Endodermal cell (in vitro differentiated cells): ENCODE measurements at regions not wholly inside any gene's neighbourhood (a gene's known extent, or its start where the extent isn't known, plus 50 kb on each side); places are given as distances from the start of the nearest gene placed in this dataset.

Source experiments
- DNase-seq: peaks from one replicate; pipeline ENCODE4 v3.0.0-alpha.2; 2017
- H3K27ac ChIP-seq: 2 replicates; pipeline ENCODE4 v1.5.1; 2013; ENCODE audit warnings: mild to moderate bottlenecking, low read depth, low read length, moderate library complexity
- H3K27me3 ChIP-seq: 2 replicates; pipeline ENCODE4 v1.6.1; 2013; ENCODE audit warnings: mild to moderate bottlenecking, low read length, moderate library complexity; ENCODE audit not compliant: insufficient read depth, control insufficient read depth, poor library complexity, severe bottlenecking
- H3K36me3 ChIP-seq: 2 replicates; pipeline ENCODE4 v1.7.0; 2013; ENCODE audit warnings: mild to moderate bottlenecking, low read length, moderate library complexity; ENCODE audit not compliant: control insufficient read depth, insufficient read depth
- H3K4me1 ChIP-seq: one replicate; pipeline ENCODE4 v1.7.0; 2013; ENCODE audit warnings: low read length; ENCODE audit not compliant: control insufficient read depth, insufficient read depth
- H3K4me3 ChIP-seq: 2 replicates; pipeline ENCODE4 v1.5.1; 2013; ENCODE audit warnings: mild to moderate bottlenecking, low read length, moderate library complexity
- H3K9ac ChIP-seq: 2 replicates; pipeline ENCODE4 v1.6.1; 2013; ENCODE audit warnings: mild to moderate bottlenecking, low read length, moderate library complexity; ENCODE audit not compliant: poor library complexity, severe bottlenecking; ENCODE audit errors: extremely low read depth
- H3K9me3 ChIP-seq: 2 replicates; pipeline ENCODE4 v1.6.1; 2013; ENCODE audit warnings: mild to moderate bottlenecking, low read length, moderate library complexity; ENCODE audit not compliant: control insufficient read depth
- H3K27ac Mint-ChIP-seq: 2 replicates; pipeline ENCODE4 v1.8.0; 2020; ENCODE audit warnings: mixed read lengths
- H3K27me3 Mint-ChIP-seq: 2 replicates; pipeline ENCODE4 v1.8.0; 2021; ENCODE audit warnings: mild to moderate bottlenecking, mixed read lengths; ENCODE audit not compliant: insufficient read depth
- H3K36me3 Mint-ChIP-seq: 2 replicates; pipeline ENCODE4 v1.8.0; 2020; ENCODE audit warnings: low read depth, mixed read lengths
- H3K4me1 Mint-ChIP-seq: 2 replicates; pipeline ENCODE4 v1.8.0; 2020; ENCODE audit warnings: mixed read lengths
- H3K4me3 Mint-ChIP-seq: 2 replicates; pipeline ENCODE4 v1.8.0; 2020; ENCODE audit warnings: mild to moderate bottlenecking, moderate library complexity, mixed read lengths
- H3K9me3 Mint-ChIP-seq: 2 replicates; pipeline ENCODE4 v1.8.0; 2020; ENCODE audit warnings: mild to moderate bottlenecking, mixed read lengths
- WGBS, 2 experiments: methylation state at CpG; one replicate each; pipeline versions ENCODE4 v1.1.5 to v1.1.7; 2013; ENCODE audit warnings: missing lambda C conversion rate in 2 of 2, mixed read lengths in 1 of 2; ENCODE audit not compliant: insufficient coverage in 1 of 2, insufficient read length in 1 of 2; 5-methylcytosine and 5-hydroxymethylcytosine counted together
- TF ChIP-seq, protein P1 (sequence below): fragments of 200-600 bp; sonication (generic); conservative IDR thresholded peaks from 2 replicates; pipeline ENCODE4 v1.5.0; 2021; ENCODE audit warnings: antibody characterized with exemption, mild to moderate bottlenecking

DNA sequence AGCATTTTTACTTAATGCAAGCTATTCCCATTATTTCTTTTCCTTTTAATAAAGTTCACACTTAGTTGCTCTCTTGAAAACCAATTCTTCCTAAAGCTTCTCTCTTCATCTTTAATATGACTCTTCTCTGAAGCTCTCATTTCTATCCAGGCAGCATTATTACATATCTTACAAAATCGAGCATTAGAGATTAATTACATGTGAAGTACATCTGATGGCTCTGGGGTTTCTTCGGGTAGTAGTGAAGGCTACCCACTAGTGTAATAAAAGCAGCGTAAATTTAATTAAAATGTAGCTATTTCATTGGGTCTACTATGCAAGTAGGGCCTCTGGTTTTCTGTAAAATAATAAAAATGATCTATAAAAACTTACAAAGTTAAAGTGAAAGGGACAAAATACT lies 513.6 kb upstream of the DPH6 start:
- Mint-ChIP-seq H3K27ac (no peak overlapping the region), H3K9me3 (no peaks in the 10 kb centered on the region), H3K36me3 (no peaks in the 10 kb centered on the region), H3K4me1 (peaks cover 11% of the 10 kb centered on the region), H3K4me3 (no peak overlapping the region), H3K27me3 (no peaks in the 10 kb centered on the region)
- WGBS, 2 experiments = 60 to 85% methylated on average over 1 to 3 of the region's 3 CpGs
- H3K4me3 ChIP-seq = no peak overlapping the region
- peaks cover 5% of the 10 kb centered on the region for H3K4me1 ChIP-seq
- H3K36me3 ChIP-seq = no peaks in the 10 kb centered on the region
- no peaks in the 10 kb centered on the region for H3K27me3 ChIP-seq
- no peak overlapping the region for H3K27ac ChIP-seq
- TF ChIP-seq, protein P1, sequence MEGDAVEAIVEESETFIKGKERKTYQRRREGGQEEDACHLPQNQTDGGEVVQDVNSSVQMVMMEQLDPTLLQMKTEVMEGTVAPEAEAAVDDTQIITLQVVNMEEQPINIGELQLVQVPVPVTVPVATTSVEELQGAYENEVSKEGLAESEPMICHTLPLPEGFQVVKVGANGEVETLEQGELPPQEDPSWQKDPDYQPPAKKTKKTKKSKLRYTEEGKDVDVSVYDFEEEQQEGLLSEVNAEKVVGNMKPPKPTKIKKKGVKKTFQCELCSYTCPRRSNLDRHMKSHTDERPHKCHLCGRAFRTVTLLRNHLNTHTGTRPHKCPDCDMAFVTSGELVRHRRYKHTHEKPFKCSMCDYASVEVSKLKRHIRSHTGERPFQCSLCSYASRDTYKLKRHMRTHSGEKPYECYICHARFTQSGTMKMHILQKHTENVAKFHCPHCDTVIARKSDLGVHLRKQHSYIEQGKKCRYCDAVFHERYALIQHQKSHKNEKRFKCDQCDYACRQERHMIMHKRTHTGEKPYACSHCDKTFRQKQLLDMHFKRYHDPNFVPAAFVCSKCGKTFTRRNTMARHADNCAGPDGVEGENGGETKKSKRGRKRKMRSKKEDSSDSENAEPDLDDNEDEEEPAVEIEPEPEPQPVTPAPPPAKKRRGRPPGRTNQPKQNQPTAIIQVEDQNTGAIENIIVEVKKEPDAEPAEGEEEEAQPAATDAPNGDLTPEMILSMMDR = no peak
- no peak for DNase-seq
- H3K9ac ChIP-seq = no peak overlapping the region
- no peaks in the 10 kb centered on the region for H3K9me3 ChIP-seq

DNA sequence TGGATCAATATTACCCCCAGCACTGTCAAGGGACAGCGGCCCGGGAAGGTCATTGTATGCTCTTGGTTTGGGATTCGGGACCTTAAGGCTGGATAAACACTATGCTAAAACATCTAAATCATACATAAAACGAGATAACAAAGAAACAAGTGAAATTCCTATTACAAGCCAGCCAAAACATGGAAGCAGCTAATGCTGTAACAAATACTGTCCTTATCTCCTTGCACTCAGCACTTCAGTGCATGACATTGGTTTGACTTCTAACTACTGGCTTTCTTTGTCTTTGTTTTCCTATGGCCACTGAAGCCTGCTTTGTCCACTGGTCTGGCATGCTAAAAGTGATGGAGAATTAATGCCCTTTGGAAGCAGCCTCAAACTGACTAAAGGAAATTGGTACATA lies 516.4 kb upstream of the DPH6 start:
- H3K9me3 ChIP-seq = peaks cover 7% of the 10 kb centered on the region
- H3K4me1 ChIP-seq = peaks cover 5% of the 10 kb centered on the region
- TF ChIP-seq, protein P1 = no peak
- H3K27ac ChIP-seq = no peak overlapping the region
- H3K9ac ChIP-seq = no peak overlapping the region
- Mint-ChIP-seq H3K27ac (no peak overlapping the region), H3K4me1 (peaks cover 3% of the 10 kb centered on the region), H3K27me3 (no peaks in the 10 kb centered on the region), H3K4me3 (no peak overlapping the region), H3K9me3 (peaks cover 4% of the 10 kb centered on the region), H3K36me3 (no peaks in the 10 kb centered on the region)
- no peak overlapping the region for H3K4me3 ChIP-seq
- no peaks in the 10 kb centered on the region for H3K27me3 ChIP-seq
- no peaks in the 10 kb centered on the region for H3K36me3 ChIP-seq
- no peak for DNase-seq
- 87 to 92% methylated on average over 3 to 4 of the region's 4 CpGs for WGBS, 2 experiments

DNA sequence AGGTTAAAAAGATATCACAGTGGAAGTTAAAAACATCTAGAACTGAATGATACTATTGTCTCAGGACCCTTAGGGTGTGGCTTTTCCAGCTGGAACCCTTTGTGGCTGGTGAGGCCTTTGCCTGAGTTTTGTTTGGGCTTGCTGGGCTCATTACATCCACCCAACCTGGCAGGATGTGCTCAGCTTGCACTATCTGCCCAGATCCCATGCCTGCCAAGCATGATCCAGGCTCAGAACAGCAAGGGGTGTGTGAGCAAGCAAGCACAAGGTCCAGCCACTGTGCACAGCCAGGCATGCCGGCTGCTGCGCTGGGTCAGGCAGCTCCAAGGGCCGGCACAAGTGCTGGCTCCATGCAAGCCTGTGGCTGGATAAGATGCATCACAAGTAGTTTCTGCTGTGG lies 512.7 kb upstream of the CDIN1 start:
- H3K27me3 Mint-ChIP-seq = no peaks in the 10 kb centered on the region

More for the DNA sequence above, 512.7 kb upstream of the CDIN1 start:
- H3K9ac ChIP-seq = no peak overlapping the region
- H3K4me1 Mint-ChIP-seq = peaks cover 3% of the 10 kb centered on the region
- TF ChIP-seq, protein P1 = no peak
- WGBS, 2 experiments = 80 to 83% methylated on average over 3 of the region's 3 CpGs
- no peak for DNase-seq
- no peak overlapping the region for H3K27ac ChIP-seq
- H3K36me3 ChIP-seq = no peaks in the 10 kb centered on the region
- H3K9me3 Mint-ChIP-seq = peaks cover 9% of the 10 kb centered on the region
- H3K27me3 ChIP-seq = no peaks in the 10 kb centered on the region
- no peak overlapping the region for H3K4me3 Mint-ChIP-seq
- H3K9me3 ChIP-seq = peaks cover 7% of the 10 kb centered on the region
- no peak overlapping the region for H3K4me3 ChIP-seq
- no peak overlapping the region for H3K27ac Mint-ChIP-seq
- peaks cover 5% of the 10 kb centered on the region for H3K4me1 ChIP-seq
- no peaks in the 10 kb centered on the region for H3K36me3 Mint-ChIP-seq
